ENCODE measurements at regions not wholly inside any gene's neighbourhood (a gene's known extent, or its start where the extent isn't known, plus 50 kb on each side); places are given as distances from the start of the nearest gene placed in this dataset.

DNA sequence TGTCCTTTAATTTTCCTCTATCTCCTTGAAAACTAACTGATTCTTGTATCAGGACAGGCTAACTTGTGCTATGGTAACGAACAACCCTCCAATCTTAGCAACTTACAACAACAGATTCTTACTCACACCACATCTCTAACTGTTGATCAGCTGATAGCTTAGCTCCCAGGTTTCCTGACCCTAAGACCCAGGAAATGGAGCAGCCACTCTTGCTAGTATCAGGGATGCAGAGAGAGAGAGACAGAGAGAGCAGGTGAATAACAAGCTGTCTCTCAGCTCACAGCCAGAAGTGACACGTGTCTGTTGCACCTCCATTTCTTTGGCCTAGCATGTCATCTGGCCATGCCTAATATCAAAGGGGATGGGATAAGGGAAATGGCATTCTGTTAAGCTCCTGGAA, 1289.0 kb upstream of the AUTS2 start:
- DNase-seq (ENCODE audit: low read depth): no peak

DNA sequence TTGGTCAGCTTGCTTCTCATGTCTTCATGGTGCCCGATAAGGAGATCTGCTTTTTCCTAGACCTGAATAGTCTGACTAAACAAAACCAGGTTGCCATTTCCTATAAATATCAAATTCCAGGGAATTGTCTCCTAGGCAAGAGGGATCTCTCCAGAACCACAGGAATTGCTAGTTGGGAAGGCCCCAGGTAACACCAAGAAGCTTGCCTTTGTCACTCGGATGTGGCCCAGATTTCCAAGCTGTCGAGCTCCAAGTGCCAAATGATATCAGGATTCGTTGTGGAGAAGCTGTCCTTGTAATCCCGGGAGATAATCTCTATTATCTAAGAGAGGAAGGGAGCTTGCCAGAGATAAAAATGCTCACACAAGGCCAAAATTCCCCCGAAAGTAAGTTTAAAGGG, 1288.5 kb upstream of the AUTS2 start:
- DNase-seq (ENCODE audit: low read depth): no peak

DNA sequence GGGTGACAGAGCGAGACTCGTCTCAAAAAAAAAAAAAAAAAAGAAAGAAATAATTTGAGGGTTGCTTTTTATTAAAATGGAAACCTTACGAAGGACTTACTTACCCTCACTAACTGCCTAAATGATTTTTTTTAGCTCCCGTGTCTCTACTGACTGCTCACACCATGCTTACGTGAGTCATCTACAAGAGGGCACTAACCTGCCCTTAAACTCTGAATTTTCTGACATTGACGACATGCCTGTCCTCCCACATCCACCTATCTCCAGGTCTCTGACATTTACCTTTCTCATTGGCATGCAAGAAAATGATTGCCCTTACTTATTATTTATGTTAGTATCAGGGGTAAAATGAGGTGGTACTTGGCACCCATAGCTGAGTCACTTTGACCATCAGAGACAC, 1286.3 kb upstream of the AUTS2 start:
- no peak for DNase-seq (ENCODE audit: low read depth)

DNA sequence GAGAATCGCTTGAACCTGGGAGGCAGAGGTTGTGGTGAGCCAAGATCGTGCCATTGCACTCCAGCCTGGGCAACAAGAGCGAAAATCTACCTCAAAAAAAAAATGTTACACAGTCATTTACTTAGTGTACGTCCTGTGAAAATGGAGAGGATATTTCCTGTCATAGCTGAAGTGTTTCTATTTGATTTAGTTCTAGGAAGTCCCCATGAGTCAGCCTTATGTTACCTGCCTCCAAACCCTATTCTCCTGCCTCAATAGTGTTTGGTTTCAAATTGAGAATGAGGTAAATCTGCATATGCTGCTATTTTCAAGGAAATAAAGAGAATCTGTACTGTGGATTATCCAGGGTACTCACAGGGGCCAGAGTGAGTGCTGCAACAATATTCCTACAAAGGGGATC, 1284.5 kb upstream of the AUTS2 start:
- DNase-seq (ENCODE audit: low read depth): no peak

DNA sequence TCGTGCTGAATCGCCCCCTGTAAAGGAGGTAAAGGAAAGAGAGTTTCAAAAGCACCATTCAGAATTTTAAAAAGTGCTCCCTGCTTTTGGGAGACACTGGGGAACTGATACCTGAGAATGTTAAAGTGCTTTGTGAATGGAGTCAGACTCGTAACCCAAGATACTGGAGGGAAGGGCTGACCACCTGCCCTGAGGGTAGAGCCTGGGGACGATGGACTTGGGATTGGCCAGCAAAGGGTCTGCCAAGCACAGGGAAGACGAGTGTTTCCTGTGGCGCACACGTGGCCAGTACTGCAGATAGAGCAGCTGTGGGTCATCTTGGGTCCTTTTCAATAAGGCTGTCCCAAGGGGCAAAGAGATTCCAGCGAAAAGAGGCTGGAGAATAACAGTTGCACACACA, 1284.1 kb upstream of the AUTS2 start:
- DNase-seq (ENCODE audit: low read depth): no peak

DNA sequence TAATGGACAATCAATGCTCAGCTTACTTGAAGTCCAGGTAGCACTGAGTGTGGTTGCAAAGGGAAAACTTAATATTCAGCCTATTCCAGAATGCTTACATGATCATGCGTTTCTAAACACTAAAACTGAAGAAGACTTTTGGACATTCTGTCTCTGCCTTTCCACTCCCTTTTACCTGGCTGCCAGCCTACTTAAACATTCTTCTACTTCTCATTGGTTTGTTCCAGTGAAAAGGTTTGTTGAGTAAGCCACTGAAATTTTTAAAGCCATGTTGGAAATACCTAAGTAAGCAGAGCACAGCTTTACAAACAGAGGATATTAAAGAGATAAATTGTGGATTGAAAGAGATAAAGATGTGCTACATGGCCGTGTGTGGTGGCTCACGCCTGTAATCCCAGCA, 1280.8 kb upstream of the AUTS2 start:
- DNase-seq (ENCODE audit: low read depth): no peak

- DNase-seq (ENCODE audit: low read depth): no peak
Observed at GRCh38 chr7:68319061-68319460, 1279.2 kb upstream of the AUTS2 start.

DNA sequence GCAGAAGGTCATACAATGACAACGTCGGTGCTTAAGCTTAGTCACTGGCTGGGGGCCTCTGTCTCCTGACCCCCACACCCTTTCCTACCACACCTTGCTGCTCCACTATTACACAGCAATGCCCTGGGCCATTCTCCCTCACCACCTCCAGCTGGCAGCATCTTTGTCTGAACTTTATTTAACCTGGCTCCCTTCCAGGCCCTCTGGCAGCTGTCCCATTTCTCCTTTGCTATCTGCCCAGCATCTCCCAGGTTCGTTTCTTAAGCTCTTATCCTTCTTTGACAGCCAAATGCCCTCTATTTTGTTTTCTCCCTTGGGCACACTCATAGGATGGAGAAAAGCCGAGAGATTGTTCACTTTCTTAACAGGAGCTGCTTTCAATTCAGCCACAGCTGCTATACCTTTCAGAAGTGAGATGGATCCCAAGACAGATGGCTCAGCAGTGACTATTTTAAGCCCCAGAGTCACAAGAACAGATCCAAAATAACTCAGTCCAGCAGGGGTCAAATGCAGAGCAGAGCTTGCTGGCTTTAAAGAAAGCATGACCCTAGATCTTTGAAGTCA, 1277.1 kb upstream of the AUTS2 start:
- no peak for DNase-seq (ENCODE audit: low read depth)

- DNase-seq (ENCODE audit: low read depth): no peak
Observed at GRCh38 chr7:68321776-68322496, 1276.3 kb upstream of the AUTS2 start.

DNA sequence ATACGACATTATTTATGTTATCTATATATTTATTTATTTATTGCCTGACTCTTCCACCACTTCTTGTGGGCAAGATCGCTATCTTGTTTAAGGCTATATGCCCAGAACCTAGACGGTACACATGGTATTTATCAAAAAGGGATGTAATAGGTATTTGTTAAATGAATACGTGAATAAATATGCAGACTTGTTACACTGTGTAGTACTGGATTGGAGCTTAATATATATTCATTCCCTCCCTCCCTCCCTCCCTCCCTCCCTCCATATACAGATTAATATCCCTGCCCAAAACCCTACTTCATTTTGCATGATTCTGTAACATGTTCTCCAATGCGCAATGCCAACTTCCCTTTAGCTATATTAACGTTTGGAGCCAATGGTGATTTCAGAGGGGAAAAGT, 1273.7 kb upstream of the AUTS2 start:
- no peak for DNase-seq (ENCODE audit: low read depth)

DNA sequence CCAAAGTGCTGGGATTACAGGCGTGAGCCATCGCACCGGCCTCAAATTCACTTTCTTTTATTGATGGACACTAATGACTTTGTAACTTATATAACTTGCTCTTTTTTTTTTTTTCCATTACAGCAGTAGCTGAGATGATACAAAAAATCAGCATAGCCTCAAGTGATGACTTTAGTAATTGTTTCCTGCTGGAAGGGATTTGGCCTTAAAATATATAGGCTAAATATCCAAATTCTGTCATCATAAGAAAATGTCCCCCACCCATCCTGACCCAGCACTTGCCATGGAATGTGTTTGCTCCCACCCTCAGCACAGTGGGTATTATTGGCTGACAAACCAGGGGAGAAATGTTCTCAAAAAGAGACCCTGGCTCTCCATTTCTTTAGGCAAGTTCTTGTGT, 1264.1 kb upstream of the AUTS2 start:
- DNase-seq (ENCODE audit: low read depth): no peak

DNA sequence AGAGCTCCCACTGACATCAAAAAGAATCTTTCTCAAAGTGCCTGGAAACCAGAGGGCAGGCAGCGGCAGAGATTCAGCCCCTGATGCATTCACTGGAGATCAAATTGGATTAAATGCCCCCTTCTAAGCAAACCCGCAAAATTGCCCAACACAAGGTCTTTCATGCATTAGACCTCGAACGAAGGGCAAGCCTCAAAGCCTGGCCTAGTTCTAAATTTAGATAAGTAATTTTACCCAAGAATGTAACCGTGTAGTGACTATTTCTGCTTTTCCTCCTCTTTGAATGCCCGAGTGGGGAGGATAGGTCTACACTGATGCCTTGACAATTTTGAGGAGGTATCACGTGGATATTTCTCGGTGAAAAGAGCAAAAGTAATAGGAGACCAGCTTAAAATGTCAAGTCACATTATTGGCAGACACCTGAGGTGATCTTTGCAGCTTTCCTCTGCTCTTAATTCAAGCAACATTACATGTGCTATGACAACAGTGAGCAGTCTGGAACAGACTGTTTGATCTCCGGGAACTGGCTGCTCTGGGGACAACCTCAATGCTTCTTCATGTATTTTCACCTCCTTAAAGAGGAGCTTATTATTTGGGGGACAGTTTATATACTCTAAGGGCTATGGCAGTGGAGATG, 1263.5 kb upstream of the AUTS2 start:
- no peak for DNase-seq (ENCODE audit: low read depth)

GRCh38 chr7:68336594-68336993, 1261.7 kb upstream of the AUTS2 start:
- DNase-seq (ENCODE audit: low read depth): no peak

DNA sequence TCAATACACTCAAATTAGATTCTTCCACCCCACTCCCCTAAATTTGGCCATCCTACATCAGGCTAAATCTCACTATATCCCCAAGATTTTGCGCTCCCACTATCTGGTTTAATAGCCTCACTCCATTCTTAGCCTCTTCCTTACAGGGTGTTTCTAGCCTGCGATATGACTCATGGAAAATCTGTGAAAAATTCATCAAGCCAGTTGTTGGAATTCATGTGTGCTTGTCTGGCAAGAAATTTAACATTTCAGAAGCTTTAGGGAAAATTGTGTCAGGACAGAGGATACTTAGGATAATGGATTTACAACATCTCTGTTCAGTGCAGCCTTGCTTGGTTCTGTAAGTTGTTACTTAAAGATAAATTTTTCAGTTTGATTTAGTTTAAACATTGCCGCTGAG, 1249.9 kb upstream of the AUTS2 start:
- no peak for DNase-seq (ENCODE audit: low read depth)

DNA sequence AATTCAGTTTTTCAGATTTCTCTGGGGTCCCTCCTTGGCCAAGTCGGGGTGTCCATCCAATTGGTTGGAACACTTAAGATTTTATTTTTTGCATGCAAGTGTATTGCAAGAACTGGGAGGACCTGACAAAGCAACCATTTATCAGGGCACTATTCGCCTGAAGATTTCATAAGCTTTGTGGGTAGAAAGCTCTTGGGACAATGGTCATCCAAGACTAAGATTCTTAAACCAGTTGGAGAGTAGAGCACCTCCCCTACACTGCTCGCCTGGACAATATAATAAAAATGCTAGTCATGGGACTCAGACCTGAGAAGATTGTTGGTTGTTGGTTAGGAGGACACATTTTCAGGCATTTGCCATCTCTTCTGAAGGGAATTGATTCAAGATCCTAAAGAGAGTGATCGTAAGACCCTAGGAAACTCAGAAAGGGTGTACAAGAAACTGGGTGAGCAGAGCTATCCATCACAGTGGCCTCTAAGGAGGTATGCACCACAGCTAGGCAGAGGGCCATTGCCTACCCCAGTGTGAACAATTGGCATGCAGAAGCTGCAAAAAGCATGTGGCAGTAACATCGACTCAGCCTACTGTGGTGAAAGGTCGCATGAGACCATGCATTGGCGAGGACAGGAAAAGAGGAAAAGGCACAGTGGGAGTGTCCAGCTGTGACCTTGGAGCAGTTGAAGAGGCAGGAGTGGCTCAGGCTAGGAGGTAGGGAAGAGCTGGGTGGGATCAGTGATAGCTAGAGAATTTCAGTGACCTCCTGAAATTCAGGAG, 1235.3 kb upstream of the AUTS2 start:
- DNase-seq (ENCODE audit: low read depth): no peak

DNA sequence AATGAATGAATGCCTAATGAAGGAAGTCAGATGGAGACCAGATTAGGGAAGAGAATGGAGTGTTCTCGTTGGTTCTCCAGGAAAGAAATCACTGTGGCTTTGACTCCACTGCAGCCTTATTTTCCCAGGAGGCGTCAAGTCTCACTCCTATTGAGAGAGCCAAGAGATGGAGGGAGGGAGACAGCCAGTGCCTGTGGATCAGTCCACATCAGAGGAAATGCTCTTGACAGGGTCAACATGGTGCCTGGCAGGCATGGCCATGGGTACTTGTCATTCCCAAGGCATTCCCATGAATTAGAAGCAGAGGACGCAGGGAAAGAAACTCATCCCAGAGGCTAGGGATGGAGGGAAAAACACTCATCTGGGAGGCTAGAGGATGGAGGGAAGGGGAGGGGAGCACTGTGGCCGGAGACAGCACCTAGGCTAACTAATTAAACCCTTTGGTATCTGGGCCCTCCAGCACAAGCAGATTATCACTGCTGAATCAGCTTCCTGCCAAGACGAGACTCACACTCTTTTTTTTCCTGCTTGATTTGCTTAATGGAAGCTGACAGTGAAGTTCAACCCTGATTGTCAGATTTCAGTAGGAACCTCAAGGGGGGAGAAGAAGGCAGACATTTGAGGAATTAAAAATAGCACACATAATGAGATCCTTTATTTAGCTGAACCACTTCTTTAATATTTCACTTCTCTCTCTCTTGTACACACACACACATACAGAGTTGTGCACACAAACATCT, 1233.2 kb upstream of the AUTS2 start:
- DNase-seq (ENCODE audit: low read depth): no peak

- DNase-seq (ENCODE audit: low read depth): no peak
Observed at GRCh38 chr7:68371985-68372384, 1226.3 kb upstream of the AUTS2 start.

GRCh38 chr7:68376131-68376661, 1222.1 kb upstream of the AUTS2 start:
- no peak for DNase-seq (ENCODE audit: low read depth)

- no peak for DNase-seq (ENCODE audit: low read depth)
Observed at GRCh38 chr7:68381731-68382130, 1216.5 kb upstream of the AUTS2 start.

- DNase-seq (ENCODE audit: low read depth): no peak
Observed at GRCh38 chr7:68384581-68384980, 1213.7 kb upstream of the AUTS2 start.

DNA sequence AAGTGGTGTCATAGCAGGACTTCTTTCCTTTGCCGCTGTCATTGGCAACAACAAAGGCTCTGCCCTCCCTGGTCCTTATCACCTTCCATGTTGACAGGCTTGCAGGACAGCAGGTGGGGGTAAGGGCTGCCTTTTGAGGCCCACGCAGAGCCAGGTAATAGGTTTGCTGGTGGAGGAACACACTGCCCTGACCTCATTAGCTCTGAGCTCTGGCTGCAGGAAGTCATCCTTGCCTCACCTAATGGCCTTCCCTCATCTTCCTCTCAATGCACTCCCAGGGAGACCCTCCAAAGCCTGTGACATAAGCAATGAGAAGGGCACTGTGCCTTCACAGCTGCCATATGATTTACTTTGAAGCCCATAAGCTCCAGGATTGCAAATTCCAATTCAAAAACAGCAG, 1205.2 kb upstream of the AUTS2 start:
- no peak for DNase-seq (ENCODE audit: low read depth)

GRCh38 chr7:68394131-68394530, 1204.1 kb upstream of the AUTS2 start:
- DNase-seq (ENCODE audit: low read depth): no peak
